Activated CD4-positive, alpha-beta T cell treated with anti-CD3 and anti-CD28 coated beads, Interleukin-2, Interleukin-6, amounts not matched to agents 100 ng/mL and 50 ng/mL, durations not matched to agents 16 hours and 8 hours (primary cell): ENCODE measurements at regions not wholly inside any gene's neighbourhood (a gene's known extent, or its start where the extent isn't known, plus 50 kb on each side); places are given as distances from the start of the nearest gene placed in this dataset.
A peak's percentile ranks its signal among the peaks of the same experiment; 100 is the strongest.
"Not testable (repeated sequence)": the region's sequence is repeated elsewhere in the genome, so short reads cannot be mapped to it uniquely, and the experiment has no call there.

Experiments
- DNase-seq: peaks from one replicate; pipeline ENCODE4 v3.0.0-alpha.2; 2020

DNA sequence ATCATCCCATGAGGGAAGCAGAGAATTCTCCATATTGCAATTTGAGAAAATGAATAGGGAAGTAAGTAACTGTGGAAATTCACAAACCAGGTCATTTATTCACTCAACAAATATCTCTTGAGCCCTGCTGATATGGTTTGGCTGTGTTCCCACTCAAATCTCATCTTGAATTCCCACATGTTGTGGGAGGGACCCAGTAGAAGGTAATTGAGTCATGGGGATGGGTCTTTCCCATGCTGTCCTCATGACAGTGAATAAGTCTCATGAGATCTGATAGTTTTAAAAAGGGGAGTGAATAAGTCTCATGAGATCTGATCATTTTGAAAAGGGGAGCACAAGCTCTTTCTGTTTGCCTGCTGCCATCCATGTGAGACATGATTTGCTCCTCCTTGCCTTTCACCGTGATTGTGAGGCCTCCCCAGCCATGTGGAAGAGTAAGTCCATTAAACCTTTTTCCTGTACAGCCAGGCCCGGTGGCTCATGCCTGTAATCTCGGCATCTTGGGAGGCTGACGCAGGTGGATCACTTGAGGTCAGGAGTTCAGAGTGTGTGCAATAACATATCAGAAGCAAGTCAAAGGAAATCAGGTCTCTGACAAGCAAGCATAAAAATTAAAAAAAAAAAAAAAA is 193.2 kb downstream of the NDUFA10 start:
- DNase-seq = no peak

DNA sequence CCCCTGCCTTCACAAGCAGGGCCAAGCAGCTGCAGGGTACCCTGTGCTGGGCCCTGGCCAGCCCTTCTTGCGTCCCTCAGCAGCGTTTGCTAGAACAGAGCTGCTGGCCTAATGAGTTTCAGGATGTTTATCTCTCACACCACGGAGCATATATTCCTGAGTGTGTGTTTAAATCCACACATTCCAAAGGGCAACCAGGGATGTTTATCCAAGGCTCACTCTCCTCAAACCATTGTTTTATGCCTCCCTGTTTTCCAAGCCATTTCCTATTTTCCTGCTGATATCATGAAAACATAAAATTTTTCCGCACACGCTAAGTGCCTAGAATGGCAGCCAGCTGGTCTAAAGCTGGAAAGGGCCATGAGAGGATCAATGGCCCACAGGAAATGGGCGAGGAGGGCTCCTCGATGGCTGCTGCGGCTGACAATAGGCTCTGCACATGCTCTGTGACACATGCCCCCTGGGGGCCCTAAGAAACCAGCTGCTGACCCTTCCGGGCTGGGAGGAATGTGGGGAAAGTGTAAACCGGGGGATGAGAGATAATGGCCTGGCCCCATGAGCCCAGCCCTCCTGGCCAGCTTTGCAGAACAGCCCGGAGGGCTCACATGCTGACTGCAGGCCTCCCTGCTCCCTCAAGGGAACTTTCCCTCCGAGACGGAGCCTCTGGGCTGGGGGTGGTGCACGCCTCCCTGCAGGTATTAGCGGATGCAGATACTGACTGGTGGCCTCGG is 194.0 kb downstream of the NDUFA10 start:
- DNase-seq = no peak

DNA sequence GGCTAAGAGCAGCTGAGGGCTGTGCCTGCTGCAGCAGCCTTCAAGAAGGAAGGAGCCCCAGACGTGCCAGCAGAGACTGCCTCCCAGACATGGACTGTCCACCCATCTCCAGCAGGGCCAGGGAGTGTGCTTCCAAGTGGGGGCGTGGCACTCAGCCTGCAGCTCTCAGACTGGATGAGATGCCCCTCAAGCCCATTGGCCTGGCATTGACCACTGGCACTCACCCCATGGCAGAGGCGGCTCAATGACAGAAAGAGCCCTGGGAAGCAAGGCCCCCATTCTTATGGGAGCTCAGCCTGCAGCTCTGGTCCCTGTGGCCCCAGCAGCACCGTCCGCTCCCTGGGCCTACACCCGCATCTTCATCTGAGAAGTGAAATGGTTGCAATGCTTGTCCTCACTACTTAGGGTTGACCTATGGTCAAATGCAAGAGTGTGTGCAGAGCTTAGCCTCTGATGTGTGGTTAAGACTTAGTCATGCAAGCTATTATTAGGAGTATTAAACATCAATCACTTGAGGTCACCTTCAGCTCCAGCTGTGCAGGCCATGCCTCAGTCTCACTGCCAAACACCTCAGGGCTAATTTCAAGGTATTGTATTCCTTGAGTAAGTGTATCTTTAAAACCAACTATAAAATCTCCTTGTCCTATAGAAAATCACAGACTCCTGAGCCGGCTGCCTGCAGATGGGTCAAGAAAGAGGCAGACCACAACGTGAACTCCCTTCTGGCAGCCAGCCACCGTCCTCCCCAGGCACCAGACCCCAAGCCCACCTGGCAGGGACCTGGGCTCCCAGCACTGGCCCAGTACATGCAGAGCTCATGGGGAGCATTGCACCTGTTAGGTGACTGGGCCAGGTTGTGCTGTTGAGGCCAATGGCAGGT is 194.8 kb downstream of the NDUFA10 start:
- no peak for DNase-seq

DNA sequence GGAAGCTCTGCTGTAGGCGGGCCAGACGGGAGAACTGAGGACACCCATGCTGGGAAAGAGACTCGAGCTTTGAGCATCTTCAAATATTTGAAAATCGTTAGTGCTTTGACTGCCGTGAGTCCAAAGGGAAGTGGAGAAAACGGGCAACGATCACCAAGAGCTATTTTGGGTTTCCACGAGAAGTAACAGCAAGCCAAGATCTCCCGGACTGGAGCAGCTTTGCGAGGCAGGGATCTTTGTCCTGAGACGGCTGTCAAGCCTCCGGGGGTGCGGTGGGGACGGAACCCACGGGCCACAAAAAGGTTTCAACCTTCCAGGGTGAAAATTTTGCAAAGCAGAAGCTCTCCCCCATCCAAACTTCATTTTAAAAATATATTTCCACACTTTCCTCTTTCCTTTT is 195.8 kb downstream of the NDUFA10 start:
- DNase-seq = no peak

DNA sequence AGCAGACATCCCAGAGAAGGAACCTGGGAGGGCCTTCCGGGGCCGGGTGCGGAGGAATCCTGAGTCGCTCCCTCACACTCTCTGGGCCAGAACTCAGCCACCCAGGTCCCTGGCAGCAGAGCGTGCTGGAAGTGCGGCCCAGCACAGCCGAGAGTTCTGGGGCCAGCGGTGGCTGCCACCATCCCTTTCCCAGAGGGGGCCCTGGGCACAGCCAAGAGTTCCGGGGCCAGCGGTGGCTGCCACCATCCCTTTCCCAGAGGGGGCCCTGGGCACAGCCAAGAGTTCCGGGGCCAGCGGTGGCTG is 196.2 kb downstream of the NDUFA10 start:
- not testable (repeated sequence) for DNase-seq

DNA sequence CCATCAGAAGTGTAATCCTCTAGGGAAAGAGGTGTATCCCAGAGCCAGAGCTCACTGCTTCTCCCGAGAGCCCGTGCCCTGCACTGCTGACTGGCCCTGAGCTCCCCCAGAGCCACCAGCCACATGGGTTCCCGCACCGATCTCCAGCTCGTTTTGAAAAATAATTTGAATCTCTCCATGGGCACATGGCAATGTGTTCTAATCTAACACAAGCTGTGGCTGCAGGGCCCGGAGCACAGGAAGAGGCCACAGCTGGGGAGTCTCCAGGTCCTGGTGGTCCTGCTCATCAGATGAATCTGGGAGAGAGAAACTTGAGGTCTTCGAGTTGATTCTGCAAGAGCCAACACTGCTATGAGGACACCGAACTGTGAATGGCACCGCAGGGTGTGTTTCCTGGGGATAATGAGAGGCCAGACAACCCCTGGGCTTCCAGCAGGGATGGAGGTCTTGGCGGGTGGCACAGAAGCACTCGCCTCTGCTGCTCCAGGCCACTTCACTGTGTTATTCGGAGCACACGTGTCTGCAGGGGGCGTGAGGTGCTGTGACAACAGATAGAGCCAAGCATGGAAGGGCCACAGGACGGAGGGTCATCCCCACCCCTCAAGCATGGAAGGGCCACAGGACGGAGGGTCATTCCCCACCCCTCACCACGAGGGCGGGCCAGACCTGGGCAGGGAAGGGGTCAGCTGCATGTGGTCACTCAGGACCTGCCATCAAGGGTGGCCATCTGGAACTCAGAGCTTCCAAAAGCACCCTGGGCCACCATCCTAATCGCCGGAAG is 196.8 kb downstream of the NDUFA10 start:
- DNase-seq = no peak

DNA sequence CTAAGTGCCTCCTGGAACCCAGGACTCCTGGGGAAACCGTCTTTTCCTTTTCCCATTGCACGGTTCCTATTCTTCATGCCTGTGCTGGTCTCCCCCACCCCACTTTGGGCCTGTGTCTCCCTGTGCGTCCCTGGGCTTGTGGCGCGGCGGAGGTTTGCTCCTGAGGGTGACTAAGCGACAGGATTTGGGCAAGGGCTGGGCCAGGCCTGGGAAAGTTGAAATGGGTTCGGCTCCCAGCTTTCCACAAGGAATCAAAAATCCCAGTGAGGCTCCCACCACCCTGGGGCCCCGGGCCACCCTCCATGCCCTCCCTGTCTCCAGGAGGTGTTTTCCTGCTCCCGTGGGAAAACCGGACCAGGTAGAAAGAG is 197.6 kb downstream of the NDUFA10 start:
- DNase-seq = no peak

DNA sequence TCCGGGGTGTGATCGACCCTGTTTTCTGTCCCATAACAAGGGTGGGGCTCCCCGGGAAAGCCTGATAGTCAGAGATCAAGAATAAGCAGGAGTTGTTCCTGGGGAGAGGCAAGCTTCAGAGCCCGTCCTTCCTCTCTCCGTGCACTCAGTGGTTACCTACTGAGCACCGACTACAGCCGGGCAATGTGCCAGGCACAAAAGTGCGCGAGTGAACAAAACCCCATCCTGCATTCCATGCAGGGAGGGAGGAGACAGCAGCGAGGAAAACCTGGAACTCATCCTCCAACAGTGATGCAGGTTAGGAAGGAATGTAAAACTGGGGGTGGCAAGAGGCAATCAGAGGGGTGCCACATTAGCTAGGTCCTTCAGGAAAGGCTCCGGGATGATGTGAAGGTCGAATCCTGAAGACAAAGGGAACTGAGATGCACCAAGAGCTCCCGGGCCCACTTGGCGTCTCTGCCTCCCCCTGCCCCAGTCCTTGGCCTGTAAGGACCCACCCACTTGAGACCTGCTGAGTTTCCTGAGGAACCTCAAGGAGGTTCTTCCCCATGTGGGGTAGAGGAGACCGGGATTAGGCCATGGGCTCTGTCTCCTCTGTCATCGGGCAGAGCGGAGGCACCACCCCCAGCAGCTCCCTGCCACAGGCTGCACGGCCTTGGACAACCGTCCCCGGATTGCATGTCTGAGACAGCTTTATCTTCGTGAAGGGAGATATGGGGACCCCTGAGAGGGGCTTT is 198.2 kb downstream of the NDUFA10 start:
- DNase-seq = no peak

DNA sequence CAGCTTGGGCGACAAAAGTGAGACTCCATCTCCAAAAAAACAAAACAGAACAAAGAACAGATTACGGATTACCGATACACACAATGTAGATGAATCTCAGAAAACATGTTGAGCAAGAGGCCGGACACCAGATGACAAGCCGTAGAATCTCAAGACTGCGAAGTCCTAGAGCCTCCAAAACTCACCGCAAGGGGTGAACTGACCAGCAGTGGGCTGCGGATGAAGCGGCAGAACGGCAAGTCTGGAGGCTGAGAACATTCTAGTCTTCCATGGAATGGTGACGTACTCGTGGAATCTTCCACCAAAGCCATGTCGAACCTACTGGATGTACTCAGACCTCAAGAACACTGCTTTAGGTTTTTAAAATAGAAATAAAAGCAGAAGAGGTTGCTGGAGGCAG is 198.8 kb downstream of the NDUFA10 start:
- no peak for DNase-seq

DNA sequence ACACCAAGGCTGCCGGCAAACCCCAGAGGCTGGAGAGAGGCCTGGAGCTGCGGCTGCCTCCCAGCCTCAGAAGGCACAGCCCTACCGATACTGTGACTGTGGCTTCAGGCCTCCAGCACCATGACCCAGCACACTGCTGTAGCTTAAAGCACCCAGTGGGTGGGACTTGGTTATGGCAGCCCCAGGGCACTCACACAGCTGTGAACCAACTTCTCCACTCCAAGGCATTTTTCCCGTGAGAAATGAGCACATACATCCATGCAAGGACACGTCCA is 199.5 kb downstream of the NDUFA10 start:
- DNase-seq = no peak

DNA sequence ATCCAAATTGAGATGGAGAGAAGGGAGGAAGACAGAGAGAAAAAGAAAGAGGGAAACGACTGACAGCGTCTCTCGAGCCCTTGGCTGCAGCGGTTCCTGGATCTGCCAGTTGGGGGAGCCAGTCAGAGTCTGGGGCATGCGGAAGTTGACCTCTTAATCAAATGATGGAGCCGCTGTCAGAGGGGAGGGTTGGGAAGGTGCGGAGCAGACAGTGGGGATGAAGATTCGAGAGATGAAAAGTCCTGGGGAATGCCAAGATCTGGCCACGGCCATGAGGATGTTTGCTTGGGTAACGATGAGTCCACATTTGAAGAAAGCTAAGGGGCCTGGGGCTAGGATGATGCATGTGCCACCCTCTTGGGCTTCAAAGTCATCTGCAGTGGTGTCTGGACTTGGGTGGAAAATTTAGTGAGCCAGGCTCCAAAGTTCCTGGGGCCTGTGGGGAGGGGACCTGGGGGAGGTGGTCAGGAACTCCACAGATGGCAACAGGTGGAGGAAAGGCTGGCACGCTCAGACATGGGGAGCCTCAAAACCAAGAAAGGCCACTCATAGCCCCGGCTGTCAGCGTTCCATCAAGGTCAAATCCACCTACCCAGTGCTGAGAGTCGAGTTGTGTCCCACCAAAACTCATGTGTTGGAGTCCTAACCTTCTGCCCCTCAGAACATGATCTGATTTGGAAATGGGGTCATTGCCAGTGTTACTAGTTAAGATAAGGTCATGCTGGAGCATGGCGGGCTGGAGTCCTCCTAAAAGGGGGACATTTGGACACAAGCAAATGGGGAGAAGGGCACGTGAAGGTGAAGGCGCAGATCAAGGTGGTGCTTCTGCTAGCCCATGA is 200.1 kb downstream of the NDUFA10 start:
- no peak for DNase-seq

DNA sequence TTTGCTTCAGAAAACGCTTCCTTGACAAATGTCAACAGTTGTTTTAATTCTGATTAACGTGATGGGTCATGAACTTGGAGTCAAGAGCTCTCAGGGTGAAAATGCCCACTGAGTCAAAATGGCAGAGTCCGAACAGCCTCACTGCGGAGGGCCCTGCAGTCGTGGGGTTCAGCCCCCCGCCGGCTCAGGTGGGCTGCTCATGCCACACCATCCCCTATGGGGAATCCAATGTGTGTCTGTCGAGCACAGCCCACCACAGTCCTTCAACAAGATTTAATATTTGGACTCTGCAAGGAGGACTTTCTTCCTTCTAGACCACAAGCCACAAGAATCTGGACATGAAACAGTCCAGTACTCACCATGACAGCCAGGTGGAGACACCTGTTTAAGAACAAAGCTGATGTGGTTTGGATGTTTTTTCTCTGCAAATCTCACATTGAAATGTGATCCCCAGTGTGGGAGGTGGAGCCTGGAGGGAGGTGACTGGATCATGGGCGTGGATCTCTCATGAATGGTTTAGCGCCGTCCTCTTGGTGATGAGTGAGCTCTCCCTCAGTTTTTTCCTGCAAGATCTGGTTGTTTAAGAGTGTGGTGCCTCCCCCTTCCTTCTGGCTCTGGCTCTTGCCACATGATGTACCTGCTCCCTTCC is 201.0 kb downstream of the NDUFA10 start:
- DNase-seq = peak; percentile 4

DNA sequence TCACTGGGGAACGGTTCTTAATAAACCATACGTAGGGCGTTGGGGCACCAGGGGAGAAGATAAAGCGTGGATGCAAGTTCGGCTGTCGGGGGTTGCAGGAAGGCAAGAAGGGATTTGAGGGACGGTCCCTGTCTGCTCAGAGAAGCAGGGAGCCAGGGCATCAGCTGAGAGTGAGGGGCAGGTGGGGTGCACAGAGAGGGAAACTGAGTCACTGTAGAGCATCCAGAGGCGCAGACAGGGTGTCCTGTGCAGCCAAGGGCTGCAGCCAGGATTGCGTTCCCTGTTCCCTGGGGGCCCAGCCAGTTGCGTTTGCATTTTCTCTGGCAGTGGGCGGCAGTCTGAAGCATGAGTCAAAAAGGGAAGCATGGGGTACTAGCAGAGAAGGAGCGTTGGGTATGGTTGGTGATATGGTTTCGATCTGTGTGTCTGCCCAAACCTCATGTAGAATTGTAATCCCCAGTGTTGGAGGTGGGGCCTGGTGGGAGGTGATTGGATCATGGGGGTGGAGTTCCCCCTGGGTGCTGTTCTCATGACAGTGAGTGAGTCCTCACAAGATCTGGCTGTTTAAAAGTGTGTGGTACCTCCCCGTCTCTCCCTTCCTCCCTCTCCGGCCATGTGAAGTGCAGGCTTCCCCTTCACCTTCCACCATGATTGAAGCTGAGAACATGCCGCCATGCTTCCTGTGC is 202.9 kb downstream of the NDUFA10 start:
- peak; percentile 44 for DNase-seq

DNA sequence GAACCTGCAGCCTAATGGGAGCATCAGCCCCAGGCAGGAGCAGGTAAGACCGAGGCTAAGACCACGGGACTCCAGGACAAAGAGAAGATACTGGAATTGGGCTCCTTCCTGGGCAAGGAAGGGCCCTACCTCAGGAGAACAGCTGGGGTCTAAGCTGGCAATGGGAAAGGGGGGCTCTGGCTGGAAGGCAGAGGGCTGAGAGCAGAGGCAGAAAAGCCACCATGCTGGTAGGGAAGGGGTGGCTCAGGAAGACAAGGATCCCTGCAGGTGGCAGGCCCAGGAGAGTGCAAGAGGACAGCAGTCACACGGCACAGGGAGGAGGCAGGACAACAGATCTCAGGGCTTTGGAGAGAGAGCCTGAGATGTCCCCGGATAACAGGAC is 203.5 kb downstream of the NDUFA10 start:
- DNase-seq = no peak

DNA sequence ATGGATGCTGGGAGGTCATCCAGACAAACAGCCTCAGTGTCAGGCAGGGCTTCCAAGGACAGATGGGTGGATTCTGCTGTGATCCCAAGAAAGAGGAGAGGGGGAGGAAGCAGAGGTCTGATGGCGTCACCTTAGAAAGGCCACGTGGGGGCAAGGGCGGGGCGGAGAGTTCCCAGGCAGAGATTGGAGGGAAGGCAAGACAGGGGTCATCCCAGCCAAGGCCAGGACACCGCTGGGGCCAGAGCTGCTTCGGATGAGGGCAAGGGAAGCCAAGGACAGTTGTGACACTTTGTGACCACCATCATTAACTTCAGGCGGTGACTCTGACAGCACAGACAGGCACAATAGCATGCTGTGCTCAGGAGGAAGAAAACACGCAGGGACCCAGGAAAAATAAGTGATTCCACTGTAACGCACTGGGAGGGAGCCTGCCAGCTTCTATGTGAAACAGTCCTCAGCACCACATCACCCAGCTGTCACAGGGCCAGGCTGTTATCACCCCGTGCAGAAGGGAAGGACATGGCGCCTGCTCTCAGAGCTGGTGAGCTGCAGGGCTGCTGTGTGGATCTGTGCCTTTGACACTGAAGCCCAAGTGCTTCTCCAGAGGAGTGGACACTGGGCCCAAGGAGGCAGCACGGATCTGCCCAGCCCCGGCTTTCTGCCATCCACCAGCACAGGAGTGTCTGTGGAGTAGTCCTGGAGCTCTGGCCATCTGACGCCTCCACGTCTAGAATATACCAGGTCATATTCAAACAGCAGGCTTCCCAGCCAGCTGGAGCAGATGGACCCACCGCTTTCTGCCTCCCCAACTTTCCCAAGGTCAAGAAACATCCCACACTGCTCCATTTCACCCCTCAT is 204.1 kb downstream of the NDUFA10 start:
- no peak for DNase-seq

DNA sequence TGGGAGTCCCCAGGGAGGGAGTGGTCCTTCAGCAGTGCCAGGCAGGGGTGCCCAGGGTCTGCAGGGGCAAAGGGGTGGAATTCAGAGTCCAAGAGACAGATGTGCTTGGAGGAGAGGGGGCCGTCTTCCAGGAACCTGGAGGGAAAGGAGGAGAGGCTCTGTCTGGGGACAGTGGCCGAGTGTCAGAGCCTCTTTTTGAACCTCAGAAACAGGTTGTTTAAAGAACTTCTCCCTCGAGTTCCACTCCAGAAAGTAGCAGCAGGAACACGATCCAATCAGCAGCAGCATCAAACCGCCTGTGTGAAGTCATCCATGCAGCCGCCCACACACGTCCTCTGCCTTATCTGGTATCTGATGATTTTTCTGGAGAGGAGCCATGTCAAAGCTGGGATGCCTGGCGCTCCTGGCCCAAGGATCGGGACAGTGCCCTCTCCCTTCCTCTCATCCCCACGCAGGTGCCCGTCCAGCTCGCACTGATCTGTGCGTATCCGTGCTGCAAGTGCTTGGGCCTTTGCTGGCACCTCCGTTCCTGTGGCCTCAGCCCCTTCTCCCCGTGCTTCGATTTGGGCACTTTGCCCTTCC is 205.1 kb downstream of the NDUFA10 start:
- no peak for DNase-seq

DNA sequence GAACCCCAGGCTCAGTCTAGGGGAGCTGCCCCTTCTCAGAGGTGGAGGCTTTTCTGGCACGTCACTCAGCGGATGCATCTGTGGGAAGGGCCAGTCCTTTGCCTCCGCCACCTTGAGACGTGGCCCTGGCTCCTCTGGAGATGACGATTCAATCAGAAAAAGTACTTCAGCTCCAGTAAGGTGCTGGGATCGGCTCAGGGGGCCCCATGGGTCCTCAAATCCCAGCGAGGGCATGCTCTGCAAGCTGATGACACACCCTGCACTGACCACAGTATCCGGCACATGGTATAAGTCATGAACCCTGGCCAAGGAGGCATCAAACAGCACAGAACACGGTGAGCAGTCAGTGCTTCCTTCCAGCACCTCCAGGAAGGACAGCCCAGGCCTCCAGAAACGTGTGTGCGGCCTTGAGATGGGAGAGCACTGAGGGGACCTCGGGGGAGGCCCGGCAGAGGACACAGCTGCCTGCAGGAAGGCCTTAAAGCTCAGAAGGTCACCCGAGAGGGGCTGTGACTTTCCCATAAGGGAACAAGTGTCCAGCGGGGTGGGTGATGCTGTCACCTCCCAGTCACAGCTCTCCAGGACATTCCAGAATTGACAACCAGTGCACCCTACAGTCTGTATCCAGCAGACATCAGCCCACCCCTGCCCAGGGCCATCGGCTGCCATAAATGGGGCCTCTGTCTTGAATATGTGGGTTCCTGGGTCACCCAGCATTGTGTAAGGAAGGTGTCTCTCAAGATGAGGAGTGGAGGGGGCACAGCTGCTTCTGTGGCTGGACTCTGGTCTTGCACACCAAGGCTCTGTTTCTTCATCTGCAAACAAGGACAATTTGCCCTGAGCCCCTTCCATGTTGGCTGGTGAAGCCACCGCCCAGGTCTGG is 205.8 kb downstream of the NDUFA10 start:
- DNase-seq = no peak

DNA sequence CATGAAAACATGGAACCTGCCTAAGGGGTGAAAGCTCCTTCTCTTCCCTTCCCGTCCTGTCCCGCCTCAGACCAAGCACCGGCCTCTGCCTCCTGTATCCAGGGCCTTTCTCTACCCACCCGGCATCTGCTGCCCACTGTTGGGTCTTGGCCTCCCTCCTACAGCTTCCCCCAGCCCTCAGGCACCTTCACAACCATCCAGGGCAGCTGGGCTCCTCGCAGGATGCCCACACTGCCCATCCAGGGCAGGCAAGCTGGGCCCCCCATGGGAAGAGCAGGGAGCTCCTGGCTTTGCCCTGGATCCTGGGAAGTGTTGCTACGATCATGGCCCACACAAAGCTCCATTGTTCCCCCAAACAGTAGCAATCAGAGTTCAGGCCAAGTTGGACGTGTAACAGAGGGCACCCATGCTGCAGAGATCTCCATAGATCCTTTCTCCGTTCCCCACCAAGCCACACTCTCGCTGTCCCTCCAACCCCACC is 206.6 kb downstream of the NDUFA10 start:
- no peak for DNase-seq
